ENCODE measurements at regions not wholly inside any gene's neighbourhood (a gene's known extent, or its start where the extent isn't known, plus 50 kb on each side); places are given as distances from the start of the nearest gene placed in this dataset.
"Not testable (repeated sequence)": the region's sequence is repeated elsewhere in the genome, so short reads cannot be mapped to it uniquely, and the experiment has no call there.

DNA sequence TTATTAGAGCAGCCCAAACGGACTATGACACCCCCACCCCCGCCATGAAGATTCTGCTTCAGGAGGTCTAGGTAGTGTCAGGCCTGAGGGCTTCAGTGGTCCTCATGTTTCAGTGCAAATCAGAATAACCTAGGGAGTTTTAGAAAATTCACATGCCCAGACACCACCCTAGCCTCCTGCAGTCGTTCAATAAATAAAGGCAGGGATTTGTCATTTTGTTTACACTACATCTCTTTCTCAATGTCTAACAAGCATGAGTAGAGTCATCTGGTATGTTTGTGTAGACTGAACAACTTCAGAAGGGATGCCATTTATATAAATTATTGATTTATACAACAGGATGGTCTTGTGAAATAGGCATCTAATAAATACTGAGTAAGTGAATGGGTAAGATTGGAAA lies 112.1 kb upstream of the SERPINE2 start:
- DNase-seq (ENCODE audit: low read depth), result no peak

- DNase-seq (ENCODE audit: low read depth), result not testable (repeated sequence)
Observed at GRCh38 chr2:224148058-224148457, 109.0 kb upstream of the SERPINE2 start.

GRCh38 chr2:224147174-224147573 lies 108.1 kb upstream of the SERPINE2 start:
- DNase-seq (ENCODE audit: low read depth), result peak; percentile 34

DNA sequence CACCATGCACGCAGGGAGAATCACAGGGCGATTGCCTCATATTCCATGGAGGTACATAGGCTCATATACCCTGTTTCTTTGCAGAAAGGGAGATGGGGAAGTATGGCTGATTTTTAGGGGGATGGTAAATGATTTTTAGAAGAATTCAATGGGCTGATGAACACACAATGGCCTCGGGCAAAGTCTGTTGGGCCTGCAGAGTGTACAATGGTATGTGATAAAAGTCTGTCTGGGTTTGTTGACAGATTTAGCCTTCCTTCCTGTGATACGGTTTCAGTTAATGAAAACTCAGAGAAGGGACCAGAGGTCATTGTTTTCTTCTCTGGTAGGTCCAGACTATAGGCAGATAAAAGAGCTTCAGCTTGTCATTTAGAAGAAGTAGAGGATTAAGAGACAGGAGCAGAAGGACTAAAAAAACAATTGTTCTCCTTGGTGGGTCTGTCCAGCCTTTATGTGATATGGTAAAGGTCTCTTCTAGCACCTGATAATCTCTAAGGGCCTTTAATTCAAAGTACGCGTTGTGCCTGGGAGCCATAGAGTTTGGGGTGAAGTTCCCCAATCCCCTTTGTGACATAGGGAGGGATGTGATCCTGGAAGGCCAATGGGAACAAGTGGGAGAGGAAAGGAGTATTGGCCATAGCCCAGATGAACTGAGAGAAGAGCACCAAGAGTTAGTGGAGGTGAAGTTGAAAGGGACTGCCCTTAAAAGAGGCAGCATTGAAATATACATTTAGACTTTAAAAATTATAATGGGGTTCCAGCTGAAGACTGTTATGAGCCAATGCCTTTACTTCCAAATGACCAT lies 107.5 kb upstream of the SERPINE2 start:
- no peak for DNase-seq (ENCODE audit: low read depth)

DNA sequence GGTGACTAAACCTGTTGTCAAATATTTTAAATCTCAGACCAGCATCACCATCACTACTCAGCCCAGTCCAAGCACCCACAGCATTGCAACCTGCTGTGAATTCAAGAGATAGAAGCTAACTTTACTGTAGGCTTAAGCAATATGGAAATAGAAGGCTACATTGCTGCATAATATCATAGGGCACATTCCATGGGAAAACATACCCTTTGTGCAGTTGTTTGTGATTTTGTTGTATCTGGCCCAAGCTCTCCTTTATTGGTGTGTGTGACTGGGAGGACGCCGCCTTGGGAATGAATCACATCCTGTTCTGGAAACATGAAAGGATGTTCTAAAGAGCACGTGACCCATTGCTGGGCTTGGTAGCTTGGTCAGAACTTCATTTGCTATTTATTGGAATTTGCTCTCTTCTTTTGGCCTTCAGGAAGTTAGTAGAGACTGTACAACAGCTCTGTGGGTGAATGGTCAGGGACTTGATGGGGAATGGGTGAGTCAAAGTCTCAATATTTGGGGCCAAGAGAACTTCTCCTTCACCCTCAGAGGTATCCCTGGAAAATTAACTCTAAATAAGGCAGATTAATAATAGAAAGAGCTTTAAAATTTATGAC lies 106.8 kb upstream of the SERPINE2 start:
- peak; percentile 97 for DNase-seq (ENCODE audit: low read depth)

GRCh38 chr2:224143526-224143925 lies 104.4 kb upstream of the SERPINE2 start:
- no peak for DNase-seq (ENCODE audit: low read depth)

DNA sequence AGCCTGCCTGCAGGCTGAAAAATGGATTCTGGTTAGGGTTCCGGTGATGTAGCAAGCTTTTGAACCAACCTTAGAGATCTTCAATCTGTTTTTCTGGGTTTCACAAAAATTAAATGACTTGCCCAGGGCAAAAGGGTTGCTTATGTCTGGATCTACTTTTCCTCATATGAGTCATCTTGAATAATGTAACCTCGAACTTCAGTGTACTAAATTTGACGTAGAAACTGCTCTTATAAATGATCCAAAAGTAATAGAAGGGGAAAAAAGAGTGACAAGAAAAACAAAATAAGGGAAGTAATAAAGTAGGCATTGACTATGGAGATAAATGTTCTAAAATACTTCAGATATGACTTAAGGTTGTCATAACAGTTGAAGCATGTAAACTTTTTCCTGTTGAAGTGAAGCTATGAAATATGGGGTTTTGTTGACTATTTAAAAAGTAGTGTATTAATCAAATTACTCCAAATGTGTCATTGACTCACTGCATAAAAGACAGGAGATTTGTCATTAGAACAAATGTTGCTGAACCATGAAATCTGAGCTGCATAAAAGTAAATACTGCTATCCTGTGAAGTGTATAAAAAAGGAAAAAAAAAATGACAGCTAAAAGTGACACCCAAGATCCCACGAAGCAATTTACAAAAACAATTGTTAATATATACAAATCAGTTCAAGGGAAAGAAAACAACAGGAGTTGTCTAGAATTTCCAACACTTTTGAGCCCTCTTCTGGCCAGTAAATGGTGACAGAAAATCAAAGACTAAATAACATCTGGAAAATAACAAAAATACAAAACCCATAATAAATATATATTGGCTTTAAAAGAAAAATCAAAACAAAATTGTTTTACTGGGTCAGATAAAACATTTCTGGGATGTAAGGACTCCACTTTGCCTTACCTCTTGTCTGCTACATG lies 103.6 kb upstream of the SERPINE2 start:
- peak; percentile 63 for DNase-seq (ENCODE audit: low read depth)

DNA sequence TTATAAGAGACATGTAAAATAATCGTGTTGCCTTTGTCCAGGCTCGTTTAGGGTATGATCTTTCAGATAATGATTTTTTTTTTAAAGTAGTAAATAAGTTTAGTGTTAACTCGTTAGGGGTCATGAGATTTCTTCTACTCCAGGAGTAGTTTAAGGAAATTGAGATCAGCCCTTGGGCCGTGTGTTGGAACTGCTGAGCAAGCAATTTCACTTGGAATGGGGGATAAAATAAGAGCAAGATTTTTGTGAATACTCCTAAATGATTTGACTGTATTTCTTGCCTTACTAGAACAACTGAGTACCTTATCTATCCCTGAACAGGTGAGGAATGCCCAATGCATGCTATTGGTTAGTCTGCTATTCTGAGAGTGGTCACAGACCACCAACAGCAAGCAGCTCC lies 102.2 kb upstream of the SERPINE2 start:
- DNase-seq (ENCODE audit: low read depth), result no peak

GRCh38 chr2:224137208-224137607 lies 98.1 kb upstream of the SERPINE2 start:
- no peak for DNase-seq (ENCODE audit: low read depth)

DNA sequence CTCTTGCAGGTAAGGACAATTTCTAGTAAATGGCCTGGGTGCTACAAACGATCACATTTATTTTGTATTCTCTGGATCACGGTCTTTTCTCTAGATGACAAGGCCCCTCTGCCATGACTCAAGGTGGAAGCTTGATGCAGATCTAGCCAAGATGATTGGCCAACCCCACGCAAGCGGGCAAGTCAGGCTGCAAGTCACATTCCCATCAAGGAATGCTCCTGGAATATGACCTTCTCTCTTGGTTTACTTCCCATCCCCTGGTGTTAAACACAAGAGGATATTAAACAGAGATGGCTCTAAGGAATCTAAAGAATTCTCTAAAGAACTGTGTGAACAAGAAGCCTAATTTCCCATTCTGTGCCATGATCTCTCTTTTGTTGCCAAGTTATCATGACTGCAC lies 97.3 kb upstream of the SERPINE2 start:
- DNase-seq (ENCODE audit: low read depth), result no peak

GRCh38 chr2:224135881-224136280 lies 96.8 kb upstream of the SERPINE2 start:
- DNase-seq (ENCODE audit: low read depth), result no peak

DNA sequence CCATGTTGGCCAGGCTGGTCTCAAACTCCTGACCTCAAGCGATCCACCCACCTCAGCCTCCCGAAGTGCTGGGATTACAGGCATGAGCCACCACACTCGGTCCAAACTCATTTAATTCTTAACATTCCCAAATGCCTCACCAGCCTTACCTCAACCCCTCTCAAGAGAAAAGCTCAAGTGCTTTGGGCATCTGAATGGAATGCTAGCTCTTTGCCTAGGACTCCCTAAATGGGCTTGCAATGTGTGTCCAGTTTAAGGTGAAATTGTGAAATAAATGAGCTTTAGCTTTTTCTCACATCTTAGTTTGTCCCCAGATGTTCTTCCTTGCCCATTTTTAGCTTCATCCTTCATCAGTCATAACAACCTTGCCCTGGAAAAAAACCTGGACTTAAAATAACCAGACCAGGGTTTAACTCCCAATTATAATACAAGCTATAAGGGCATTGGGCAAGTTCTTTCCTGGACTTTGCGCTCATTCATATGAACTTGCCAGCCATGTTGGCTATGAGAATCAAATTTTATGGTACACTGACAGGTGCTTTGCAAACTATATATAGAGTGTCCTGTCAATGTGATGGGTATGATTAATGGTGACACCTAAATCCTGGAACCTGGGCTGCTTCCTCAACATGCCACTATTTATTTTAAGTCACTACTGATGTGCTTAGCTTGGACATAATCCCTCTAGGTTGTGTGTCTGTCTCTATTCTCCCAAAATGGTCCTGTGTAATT lies 95.1 kb upstream of the SERPINE2 start:
- DNase-seq (ENCODE audit: low read depth), result no peak

DNA sequence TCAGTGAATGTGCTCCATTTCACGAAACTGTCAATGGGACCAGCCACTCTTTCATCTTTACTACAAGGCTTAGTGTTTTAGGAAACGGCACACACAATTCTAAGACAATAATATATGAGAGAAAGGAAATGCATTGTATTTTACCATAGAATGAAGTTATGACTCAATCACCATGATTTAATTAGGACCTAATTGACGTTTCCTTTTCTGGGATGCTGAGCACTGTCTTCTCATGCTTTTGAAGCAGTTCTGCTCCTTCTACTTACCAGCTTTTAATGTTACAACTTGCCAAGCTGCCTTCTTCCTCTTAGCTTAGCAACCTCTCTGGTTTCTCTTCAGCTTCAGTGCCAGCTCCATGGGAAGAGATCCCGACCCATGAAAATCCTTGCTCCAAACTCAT lies 94.3 kb upstream of the SERPINE2 start:
- DNase-seq (ENCODE audit: low read depth), result no peak

- no peak for DNase-seq (ENCODE audit: low read depth)
Observed at GRCh38 chr2:224127871-224128501, 88.9 kb upstream of the SERPINE2 start.

DNA sequence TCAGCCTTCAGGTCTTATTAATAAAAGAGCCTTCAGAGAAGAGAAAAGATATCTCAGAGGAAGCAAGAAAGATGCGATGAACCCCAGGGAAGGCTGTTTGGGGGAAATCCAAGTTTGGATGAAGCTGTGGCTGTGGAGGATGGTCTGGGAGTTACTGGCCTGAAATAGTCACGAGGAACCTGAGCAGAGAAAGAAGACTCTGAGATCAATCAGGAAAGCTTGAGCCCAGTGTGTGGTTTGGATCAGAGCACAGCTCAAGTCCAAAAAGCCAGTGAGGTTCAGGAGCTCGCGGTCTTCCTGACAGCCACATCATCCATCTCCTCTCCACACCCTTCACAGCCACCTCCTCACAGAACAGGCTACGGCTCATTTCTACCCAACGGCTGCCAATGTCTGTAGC lies 87.4 kb upstream of the SERPINE2 start:
- no peak for DNase-seq (ENCODE audit: low read depth)

DNA sequence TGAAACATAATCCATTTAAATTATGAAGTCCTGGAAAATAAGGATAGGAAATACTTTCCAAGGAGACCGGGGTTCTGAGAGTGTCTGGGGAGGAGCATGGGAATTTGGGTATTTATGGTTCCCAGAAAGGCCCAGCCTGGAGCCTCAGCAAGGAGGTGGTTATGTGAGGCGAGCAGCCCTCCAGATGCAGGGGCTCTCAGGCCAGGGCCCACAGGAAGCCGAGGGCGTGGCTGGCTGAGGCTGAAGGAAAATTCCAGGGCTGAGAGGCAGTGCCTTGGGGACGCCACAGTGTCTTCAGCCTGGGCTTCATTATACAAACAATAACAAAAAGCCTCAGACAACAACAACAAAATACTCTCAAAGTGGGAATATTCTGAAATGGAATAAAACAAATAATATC lies 86.9 kb upstream of the SERPINE2 start:
- DNase-seq (ENCODE audit: low read depth), result no peak

- peak; percentile 34 for DNase-seq (ENCODE audit: low read depth)
Observed at GRCh38 chr2:224122542-224122941, 83.5 kb upstream of the SERPINE2 start.

DNA sequence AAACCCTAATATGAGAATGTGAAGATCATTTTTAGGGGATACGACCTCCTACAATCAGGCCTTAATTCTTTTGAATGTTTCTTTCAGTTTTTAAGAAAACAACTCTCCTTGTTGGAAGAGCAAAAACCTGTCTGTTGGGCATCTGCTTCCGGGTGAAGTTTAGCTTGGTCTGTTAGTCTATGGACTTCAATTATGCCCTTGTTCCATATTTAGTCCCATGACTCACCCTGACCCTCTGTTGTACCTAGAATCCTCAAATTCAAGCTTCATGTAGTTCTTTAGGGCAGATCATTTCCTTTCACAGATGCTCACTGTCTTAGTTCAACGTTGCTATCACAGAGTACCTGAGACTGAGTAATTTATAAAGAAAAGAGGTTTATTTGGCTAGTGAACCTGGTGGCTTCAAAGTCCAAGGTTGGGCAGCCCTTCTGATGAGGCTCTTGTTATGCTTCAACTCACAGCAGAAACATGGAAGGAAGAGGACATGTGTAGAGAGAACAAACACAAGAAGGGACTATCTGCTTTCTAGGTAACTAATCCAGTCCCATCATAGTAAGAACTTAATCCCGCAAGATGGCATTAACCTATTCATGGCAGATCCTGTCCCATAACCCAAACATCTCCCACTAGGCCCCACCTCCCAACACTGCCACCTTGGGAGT lies 82.5 kb upstream of the SERPINE2 start:
- peak; percentile 57 for DNase-seq (ENCODE audit: low read depth)

GRCh38 chr2:224120986-224121385 lies 81.9 kb upstream of the SERPINE2 start:
- DNase-seq (ENCODE audit: low read depth), result no peak

- DNase-seq (ENCODE audit: low read depth), result not testable (repeated sequence)
Observed at GRCh38 chr2:224119846-224120245, 80.8 kb upstream of the SERPINE2 start.

Measured in HT1080 (cell line).